Spleen (tissue), 11 donors: ENCODE measurements at regions not wholly inside any gene's neighbourhood (a gene's known extent, or its start where the extent isn't known, plus 50 kb on each side); places are given as distances from the start of the nearest gene placed in this dataset.

ENCODE experiments used
- DNase-seq: peaks from one replicate; pipeline ENCODE4 v3.0.0-alpha.2; 2020
- H3K27ac ChIP-seq, 8 donors: fragments of 200-600 bp; sonication (generic) in 7 of 8; 1 replicate in 4 of 8; 2 replicates in 4 of 8; pipeline versions ENCODE4 v1.5.0 to v1.8.0; 2016 to 2021; ENCODE audit warnings: inconsistent platforms in 4 of 8, mild to moderate bottlenecking in 4 of 8, moderate library complexity in 1 of 8
- H3K27me3 ChIP-seq, 7 donors: fragments of 200-600 bp; sonication (generic) in 6 of 7; replicated peaks in 1 of 7; 1 replicate in 4 of 7; 2 replicates in 3 of 7; pipeline versions ENCODE4 v1.5.0 to v1.8.0; 2016 to 2021; ENCODE audit warnings: inconsistent platforms in 3 of 7, mild to moderate bottlenecking in 1 of 7
- H3K36me3 ChIP-seq, 6 donors: fragments of 200-600 bp; sonication (generic) in 5 of 6; 1 replicate in 4 of 6; 2 replicates in 2 of 6; pipeline versions ENCODE4 v1.5.0 to v1.8.0; 2016 to 2021; ENCODE audit warnings: inconsistent platforms in 2 of 6
- H3K4me1 ChIP-seq, 6 donors: fragments of 200-600 bp; sonication (generic) in 5 of 6; 1 replicate in 3 of 6; 2 replicates in 3 of 6; pipeline versions ENCODE4 v1.5.0 to v1.8.0; 2016 to 2021; ENCODE audit warnings: inconsistent platforms in 3 of 6
- H3K4me3 ChIP-seq, 8 donors: fragments of 200-600 bp; sonication (generic) in 7 of 8; 1 replicate in 4 of 8; 2 replicates in 4 of 8; pipeline versions ENCODE4 v1.5.0 to v1.8.0; 2016 to 2021; ENCODE audit warnings: inconsistent platforms in 4 of 8, mild to moderate bottlenecking in 4 of 8, moderate library complexity in 2 of 8
- H3K9me3 ChIP-seq, 8 donors: fragments of 200-600 bp; sonication (generic) in 7 of 8; 1 replicate in 4 of 8; 2 replicates in 4 of 8; pipeline versions ENCODE4 v1.5.0 to v1.8.0; 2016 to 2021; ENCODE audit warnings: inconsistent platforms in 4 of 8
- POLR2A ChIP-seq, 3 donors: fragments of 450-650 bp; IDR thresholded peaks; one replicate each; pipeline ENCODE4 v1.5.1; 2017; ENCODE audit warnings: antibody characterized with exemption in 3 of 3, mild to moderate bottlenecking in 1 of 3
- POLR2AphosphoS5 ChIP-seq, 3 donors: sonication (generic); formaldehyde crosslinking; IDR thresholded peaks; one replicate each; pipeline ENCODE4 v1.5.1; 2017; ENCODE audit warnings: antibody characterized with exemption in 3 of 3
- WGBS, 5 donors: extraction: QIAGEN DNeasy Blood & Tissue Kit in 3 of 5; methylation state at CpG; one replicate each; pipeline versions ENCODE4 v1.1.5 to v1.1.7; 2013 to 2018; 5-methylcytosine and 5-hydroxymethylcytosine counted together
- intact Hi-C: fragments of 100-400 bp; cut with DNase I; formaldehyde crosslinking; loops from one replicate; pipeline ENCODE4 v1.15.0; 2023; ENCODE audit warnings: low total_unique reads
- TF ChIP-seq, protein P1 (sequence below), 11 experiments: fragments of 200-600 bp in 7 of 11; fragments of 450-650 bp in 4 of 11; sonication (generic) in 4 of 11; IDR thresholded peaks in 8 of 11; conservative IDR thresholded peaks in 3 of 11; 1 replicate in 7 of 11; 2 replicates in 4 of 11; pipeline versions ENCODE4 v1.4.0 to v1.8.0; 2016 to 2021; ENCODE audit warnings: antibody characterized with exemption in 11 of 11, inconsistent platforms in 4 of 11, mild to moderate bottlenecking in 1 of 11
- donor health status: healthy with polysubstance abuse.
- donor health status: DM: no; HTN: no; CAD: no; lungs with moderate emphysema.
- donor health status: DM: no; HTN: no; CAD: no.
- donor health status: Bipolar disorder and iron deficiency.
- donor health status: healthy.
- donor health status: DM: no; HTN: no; CAD: no.
- donor health status: DM: yes; HTN: yes; CAD: no.

GRCh38 chr11:90867416-90867815 lies 644.6 kb upstream of the CHORDC1 start:
- H3K4me1 ChIP-seq: no peaks in the 10 kb centered on the region
- H3K4me3 ChIP-seq: no peak overlapping the region
- no peak for TF ChIP-seq POLR2AphosphoS5 (IDR thresholded peaks at IDR 0.05)
- no peak for TF ChIP-seq POLR2A (IDR thresholded peaks at IDR 0.05)
- TF ChIP-seq, protein P1, sequence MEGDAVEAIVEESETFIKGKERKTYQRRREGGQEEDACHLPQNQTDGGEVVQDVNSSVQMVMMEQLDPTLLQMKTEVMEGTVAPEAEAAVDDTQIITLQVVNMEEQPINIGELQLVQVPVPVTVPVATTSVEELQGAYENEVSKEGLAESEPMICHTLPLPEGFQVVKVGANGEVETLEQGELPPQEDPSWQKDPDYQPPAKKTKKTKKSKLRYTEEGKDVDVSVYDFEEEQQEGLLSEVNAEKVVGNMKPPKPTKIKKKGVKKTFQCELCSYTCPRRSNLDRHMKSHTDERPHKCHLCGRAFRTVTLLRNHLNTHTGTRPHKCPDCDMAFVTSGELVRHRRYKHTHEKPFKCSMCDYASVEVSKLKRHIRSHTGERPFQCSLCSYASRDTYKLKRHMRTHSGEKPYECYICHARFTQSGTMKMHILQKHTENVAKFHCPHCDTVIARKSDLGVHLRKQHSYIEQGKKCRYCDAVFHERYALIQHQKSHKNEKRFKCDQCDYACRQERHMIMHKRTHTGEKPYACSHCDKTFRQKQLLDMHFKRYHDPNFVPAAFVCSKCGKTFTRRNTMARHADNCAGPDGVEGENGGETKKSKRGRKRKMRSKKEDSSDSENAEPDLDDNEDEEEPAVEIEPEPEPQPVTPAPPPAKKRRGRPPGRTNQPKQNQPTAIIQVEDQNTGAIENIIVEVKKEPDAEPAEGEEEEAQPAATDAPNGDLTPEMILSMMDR (IDR thresholded peaks at IDR 0.05 in 8 of 11, conservative IDR thresholded peaks at IDR 0.05 in 3 of 11): no peak
- no peak for DNase-seq
- intact Hi-C loops: no loop called here
- no peak overlapping the region for H3K27ac ChIP-seq
- no peaks in the 10 kb centered on the region for H3K27me3 ChIP-seq
- peaks cover 0 to 6% (median 0%) of the 10 kb centered on the region in 8 donors for H3K9me3 ChIP-seq
- no peaks in the 10 kb centered on the region for H3K36me3 ChIP-seq

- intact Hi-C loops: no loop called here
- no peaks in the 10 kb centered on the region for H3K4me1 ChIP-seq
- no peak for TF ChIP-seq POLR2A (IDR thresholded peaks at IDR 0.05)
- no peak for DNase-seq
- 70 to 89% (median 81%) methylated on average over 1 of the region's 1 CpG for WGBS, 5 donors
- H3K9me3 ChIP-seq: peaks cover 0 to 28% (median 17%) of the 10 kb centered on the region in 8 donors
- H3K4me3 ChIP-seq: no peak overlapping the region
- H3K27ac ChIP-seq: no peak overlapping the region
- no peaks in the 10 kb centered on the region for H3K36me3 ChIP-seq
- H3K27me3 ChIP-seq: no peaks in the 10 kb centered on the region
Observed at GRCh38 chr11:90856790-90857189, 633.9 kb upstream of the CHORDC1 start.

DNA sequence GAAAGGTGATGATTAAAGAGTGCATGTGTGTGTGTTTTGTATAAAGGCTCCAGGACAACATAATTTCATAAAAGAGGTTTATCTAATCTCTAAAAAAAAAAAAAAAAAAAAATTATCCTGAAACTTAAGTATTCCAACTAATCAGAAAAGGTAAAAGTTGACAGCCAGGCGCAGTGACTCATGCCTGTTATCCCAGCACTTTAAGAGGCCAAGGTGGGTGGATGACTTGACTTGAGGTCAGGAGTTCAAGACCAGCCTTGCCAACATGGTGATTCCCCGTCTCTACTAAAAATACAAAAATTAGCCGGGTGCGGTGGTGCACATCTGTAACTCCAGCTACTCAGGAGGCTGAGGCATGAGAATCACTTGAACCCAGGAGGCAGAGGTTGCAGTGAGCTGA lies 632.7 kb upstream of the CHORDC1 start:
- intact Hi-C loops: no loop called here
- H3K4me3 ChIP-seq: no peak overlapping the region
- TF ChIP-seq POLR2A (IDR thresholded peaks at IDR 0.05) (no peak), POLR2AphosphoS5 (IDR thresholded peaks at IDR 0.05) (no peak)
- TF ChIP-seq, protein P1 (IDR thresholded peaks at IDR 0.05 in 8 of 11, conservative IDR thresholded peaks at IDR 0.05 in 3 of 11): no peak
- no peak overlapping the region for H3K27ac ChIP-seq
- 85 to 97% (median 88%) methylated on average over 4 of the region's 4 CpGs for WGBS, 5 donors
- no peaks in the 10 kb centered on the region for H3K36me3 ChIP-seq
- no peaks in the 10 kb centered on the region for H3K4me1 ChIP-seq
- no peaks in the 10 kb centered on the region for H3K27me3 ChIP-seq
- DNase-seq: no peak
- peaks cover 0 to 26% (median 14%) of the 10 kb centered on the region in 8 donors for H3K9me3 ChIP-seq

GRCh38 chr11:90851196-90851595 lies 628.3 kb upstream of the CHORDC1 start:
- TF ChIP-seq POLR2A (IDR thresholded peaks at IDR 0.05): no peak
- no peak for TF ChIP-seq POLR2AphosphoS5 (IDR thresholded peaks at IDR 0.05)
- TF ChIP-seq, protein P1 (IDR thresholded peaks at IDR 0.05 in 8 of 11, conservative IDR thresholded peaks at IDR 0.05 in 3 of 11): no peak
- intact Hi-C loops: no loop called here
- H3K4me1 ChIP-seq: no peaks in the 10 kb centered on the region
- no peak overlapping the region for H3K4me3 ChIP-seq
- H3K9me3 ChIP-seq: no peaks in the 10 kb centered on the region
- no peak overlapping the region for H3K27ac ChIP-seq
- no peak for DNase-seq
- no peaks in the 10 kb centered on the region for H3K27me3 ChIP-seq
- no peaks in the 10 kb centered on the region for H3K36me3 ChIP-seq

- intact Hi-C loops: no loop called here
- H3K36me3 ChIP-seq: no peaks in the 10 kb centered on the region
- no peaks in the 10 kb centered on the region for H3K9me3 ChIP-seq
- H3K4me1 ChIP-seq: no peaks in the 10 kb centered on the region
- H3K4me3 ChIP-seq: no peak overlapping the region
- WGBS, 5 donors: 90 to 95% (median 92%) methylated on average over 4 of the region's 4 CpGs
- no peak overlapping the region for H3K27ac ChIP-seq
- DNase-seq: no peak
- TF ChIP-seq POLR2A (IDR thresholded peaks at IDR 0.05): no peak
- TF ChIP-seq POLR2AphosphoS5 (IDR thresholded peaks at IDR 0.05): no peak
- TF ChIP-seq, protein P1 (IDR thresholded peaks at IDR 0.05 in 8 of 11, conservative IDR thresholded peaks at IDR 0.05 in 3 of 11): no peak
- no peaks in the 10 kb centered on the region for H3K27me3 ChIP-seq
Observed at GRCh38 chr11:90849312-90849711, 626.5 kb upstream of the CHORDC1 start.
